ENCODE measurements at regions not wholly inside any gene's neighbourhood (a gene's known extent, or its start where the extent isn't known, plus 50 kb on each side); places are given as distances from the start of the nearest gene placed in this dataset.

GRCh38 chr9:13744261-13744901 lies 464.9 kb upstream of the MPDZ start:
- H4K20me1 ChIP-seq (ENCODE audit: control insufficient read depth, insufficient read depth, low read depth, low read length): no peaks in the 10 kb centered on the region
- H3K4me1 ChIP-seq (ENCODE audit: control insufficient read depth, low read length): no peaks in the 10 kb centered on the region
- no peaks in the 10 kb centered on the region for H3F3A ChIP-seq (ENCODE audit: control insufficient read depth, insufficient read depth)
- no peak overlapping the region for H3K4me3 ChIP-seq (ENCODE audit: low read length)
- H3K9me3 ChIP-seq (ENCODE audit: control insufficient read depth, insufficient read depth, low read length): no peaks in the 10 kb centered on the region
- H3K27ac ChIP-seq (ENCODE audit: low read depth, low read length): no peak overlapping the region
- H3K79me2 ChIP-seq (ENCODE audit: control insufficient read depth, low read length): no peaks in the 10 kb centered on the region
- no peak overlapping the region for H3K4me2 ChIP-seq (ENCODE audit: low read length)
- no peak for TF ChIP-seq EZH2phosphoT487 (IDR thresholded peaks at IDR 0.05; ENCODE audit: borderline replicate concordance, low read length)
- TF ChIP-seq CTCF (IDR thresholded peaks at IDR 0.05; ENCODE audit: low read depth, low read length, poor library complexity, severe bottlenecking): no peak
- H3K27me3 ChIP-seq (ENCODE audit: control insufficient read depth, low read length): no peaks in the 10 kb centered on the region
- H3K9me2 ChIP-seq (replicated peaks; ENCODE audit: control insufficient read depth, low read length): no peaks in the 10 kb centered on the region
- no peaks in the 10 kb centered on the region for H3K36me3 ChIP-seq (ENCODE audit: control insufficient read depth, low read length)

DNA sequence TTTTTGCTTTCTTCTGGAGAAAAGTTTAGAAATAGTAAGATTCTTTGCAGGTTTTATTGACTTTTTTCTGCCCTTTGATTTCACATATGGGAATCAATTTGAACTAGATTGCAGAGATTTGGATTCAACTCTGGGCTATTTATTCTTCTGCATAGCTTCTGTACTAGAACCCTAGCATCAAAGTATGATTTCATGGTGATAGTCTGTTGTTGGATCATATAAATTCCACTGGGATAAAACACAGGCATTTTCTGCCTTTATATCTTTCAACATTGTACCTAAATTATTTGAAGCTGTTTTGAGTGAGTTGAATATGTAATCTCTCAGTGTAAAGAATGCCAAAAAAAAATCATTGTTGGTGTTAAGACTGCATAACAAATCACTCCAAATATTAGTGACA lies 458.4 kb upstream of the MPDZ start:
- no peaks in the 10 kb centered on the region for H3K9me2 ChIP-seq (replicated peaks; ENCODE audit: control insufficient read depth, low read length)
- TF ChIP-seq EZH2phosphoT487 (IDR thresholded peaks at IDR 0.05; ENCODE audit: borderline replicate concordance, low read length): no peak
- TF ChIP-seq CTCF (IDR thresholded peaks at IDR 0.05; ENCODE audit: low read depth, low read length, poor library complexity, severe bottlenecking): no peak

DNA sequence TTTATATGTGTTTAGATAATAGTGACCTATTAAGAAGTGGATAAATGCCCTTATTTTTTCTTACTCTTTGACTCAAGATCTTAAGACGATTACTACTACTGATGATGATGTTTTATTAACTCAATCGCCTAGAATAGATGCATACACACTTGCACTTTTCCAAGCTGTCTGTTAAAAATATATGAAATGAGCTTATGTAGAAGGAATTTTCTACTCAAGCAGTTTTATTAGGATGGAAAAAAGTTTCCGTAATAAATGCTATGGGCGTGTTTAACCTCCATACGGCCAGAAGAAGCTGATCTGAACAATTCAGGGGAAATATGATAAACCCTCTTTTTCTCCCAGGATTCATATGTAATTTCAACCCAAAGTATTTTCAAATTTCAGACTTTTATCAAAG lies 455.7 kb upstream of the MPDZ start:
- TF ChIP-seq EZH2phosphoT487 (IDR thresholded peaks at IDR 0.05; ENCODE audit: borderline replicate concordance, low read length): no peak
- TF ChIP-seq CTCF (IDR thresholded peaks at IDR 0.05; ENCODE audit: low read depth, low read length, poor library complexity, severe bottlenecking): no peak
- no peaks in the 10 kb centered on the region for H3K27me3 ChIP-seq (ENCODE audit: control insufficient read depth, low read length)
- no peak overlapping the region for H3K27ac ChIP-seq (ENCODE audit: low read depth, low read length)
- H3K9me2 ChIP-seq (replicated peaks; ENCODE audit: control insufficient read depth, low read length): no peaks in the 10 kb centered on the region
- no peaks in the 10 kb centered on the region for H3K79me2 ChIP-seq (ENCODE audit: control insufficient read depth, low read length)
- no peaks in the 10 kb centered on the region for H3K9me3 ChIP-seq (ENCODE audit: control insufficient read depth, insufficient read depth, low read length)
- H3K4me3 ChIP-seq (ENCODE audit: low read length): no peak overlapping the region
- no peak overlapping the region for H3K4me2 ChIP-seq (ENCODE audit: low read length)
- H3K36me3 ChIP-seq (ENCODE audit: control insufficient read depth, low read length): no peaks in the 10 kb centered on the region
- H3K4me1 ChIP-seq (ENCODE audit: control insufficient read depth, low read length): no peaks in the 10 kb centered on the region
- H4K20me1 ChIP-seq (ENCODE audit: control insufficient read depth, insufficient read depth, low read depth, low read length): no peaks in the 10 kb centered on the region
- no peaks in the 10 kb centered on the region for H3F3A ChIP-seq (ENCODE audit: control insufficient read depth, insufficient read depth)

More for the DNA sequence above, 458.4 kb upstream of the MPDZ start:
- Histone ChIP-seq H3K27ac (ENCODE audit: low read depth, low read length) (no peak overlapping the region), H3K4me3 (ENCODE audit: low read length) (no peak overlapping the region), H3K4me2 (ENCODE audit: low read length) (no peak overlapping the region), H3F3A (ENCODE audit: control insufficient read depth, insufficient read depth) (no peaks in the 10 kb centered on the region), H4K20me1 (ENCODE audit: control insufficient read depth, insufficient read depth, low read depth, low read length) (no peaks in the 10 kb centered on the region), H3K79me2 (ENCODE audit: control insufficient read depth, low read length) (no peaks in the 10 kb centered on the region), H3K9me3 (ENCODE audit: control insufficient read depth, insufficient read depth, low read length) (no peaks in the 10 kb centered on the region), H3K4me1 (ENCODE audit: control insufficient read depth, low read length) (no peaks in the 10 kb centered on the region), H3K27me3 (ENCODE audit: control insufficient read depth, low read length) (no peaks in the 10 kb centered on the region), H3K36me3 (ENCODE audit: control insufficient read depth, low read length) (no peaks in the 10 kb centered on the region)

Measured in DOHH2 (cell line).